HG02642 (cell line): ENCODE measurements at regions not wholly inside any gene's neighbourhood (a gene's known extent, or its start where the extent isn't known, plus 50 kb on each side); places are given as distances from the start of the nearest gene placed in this dataset.

Experiments
- ATAC-seq: cut with Tn5 transposase; IDR thresholded peaks from one replicate; pipeline ENCODE4 v1.9.1; 2021; ENCODE audit warnings: mild to moderate bottlenecking; ENCODE audit not compliant: unreplicated experiment, poor library complexity

GRCh38 chr10:61549861-61550260 lies 96.7 kb upstream of the TMEM26 start:
- ATAC-seq, result no peak

- no peak for ATAC-seq
These were observed 95.2 kb upstream of the TMEM26 start for GRCh38 chr10:61548364-61548763.

GRCh38 chr10:61547297-61547696 lies 94.1 kb upstream of the TMEM26 start:
- no peak for ATAC-seq

GRCh38 chr10:61545170-61545569 lies 92.0 kb upstream of the TMEM26 start:
- no peak for ATAC-seq

GRCh38 chr10:61543831-61544230 lies 90.7 kb upstream of the TMEM26 start:
- no peak for ATAC-seq

- no peak for ATAC-seq
These were observed 89.4 kb upstream of the TMEM26 start for GRCh38 chr10:61542596-61542995.

- peak; percentile 69 for ATAC-seq
These were observed 88.8 kb upstream of the TMEM26 start for GRCh38 chr10:61541960-61542359.

GRCh38 chr10:61539876-61540275 lies 86.7 kb upstream of the TMEM26 start:
- no peak for ATAC-seq

GRCh38 chr10:61529208-61529607 lies 76.0 kb upstream of the TMEM26 start:
- no peak for ATAC-seq

GRCh38 chr10:61503051-61503450 lies 49.9 kb upstream of the TMEM26 start:
- no peak for ATAC-seq
